Endothelial cell (in vitro differentiated cells): ENCODE measurements at regions not wholly inside any gene's neighbourhood (a gene's known extent, or its start where the extent isn't known, plus 50 kb on each side); places are given as distances from the start of the nearest gene placed in this dataset.

Source experiments
- DNase-seq: peaks from one replicate; pipeline ENCODE4 v3.0.0; 2021; ENCODE audit warnings: low spot score
- H3K27ac Mint-ChIP-seq: one replicate; pipeline ENCODE4 v1.8.0; 2021; ENCODE audit warnings: mixed read lengths, inconsistent platforms; ENCODE audit not compliant: unreplicated experiment
- H3K27me3 Mint-ChIP-seq: one replicate; pipeline ENCODE4 v1.8.0; 2021; ENCODE audit warnings: mild to moderate bottlenecking, moderate library complexity, mixed read lengths, inconsistent platforms; ENCODE audit not compliant: unreplicated experiment
- H3K36me3 Mint-ChIP-seq: one replicate; pipeline ENCODE4 v1.8.0; 2021; ENCODE audit warnings: mild to moderate bottlenecking, low read depth, mixed read lengths, inconsistent platforms; ENCODE audit not compliant: unreplicated experiment
- H3K4me1 Mint-ChIP-seq: one replicate; pipeline ENCODE4 v1.8.0; 2021; ENCODE audit warnings: mild to moderate bottlenecking, mixed read lengths, inconsistent platforms; ENCODE audit not compliant: unreplicated experiment
- H3K4me3 Mint-ChIP-seq: one replicate; pipeline ENCODE4 v1.8.0; 2021; ENCODE audit warnings: mild to moderate bottlenecking, mixed read lengths, inconsistent platforms; ENCODE audit not compliant: unreplicated experiment
- H3K9me3 Mint-ChIP-seq: one replicate; pipeline ENCODE4 v1.8.0; 2021; ENCODE audit warnings: mixed read lengths, inconsistent platforms; ENCODE audit not compliant: unreplicated experiment
- TF ChIP-seq, protein P1 (sequence below): fragments of 200-600 bp; sonication (generic); IDR thresholded peaks from one replicate; pipeline ENCODE4 v1.5.0; 2021; ENCODE audit warnings: antibody characterized with exemption; ENCODE audit not compliant: unreplicated experiment

GRCh38 chr7:124284937-124285336 is 252.1 kb upstream of the TMEM229A start:
- Mint-ChIP-seq H3K27ac (no peak overlapping the region), H3K27me3 (no peaks in the 10 kb centered on the region), H3K36me3 (no peaks in the 10 kb centered on the region), H3K4me3 (no peak overlapping the region), H3K9me3 (no peaks in the 10 kb centered on the region), H3K4me1 (no peaks in the 10 kb centered on the region)
- DNase-seq: no peak
- TF ChIP-seq, protein P1, sequence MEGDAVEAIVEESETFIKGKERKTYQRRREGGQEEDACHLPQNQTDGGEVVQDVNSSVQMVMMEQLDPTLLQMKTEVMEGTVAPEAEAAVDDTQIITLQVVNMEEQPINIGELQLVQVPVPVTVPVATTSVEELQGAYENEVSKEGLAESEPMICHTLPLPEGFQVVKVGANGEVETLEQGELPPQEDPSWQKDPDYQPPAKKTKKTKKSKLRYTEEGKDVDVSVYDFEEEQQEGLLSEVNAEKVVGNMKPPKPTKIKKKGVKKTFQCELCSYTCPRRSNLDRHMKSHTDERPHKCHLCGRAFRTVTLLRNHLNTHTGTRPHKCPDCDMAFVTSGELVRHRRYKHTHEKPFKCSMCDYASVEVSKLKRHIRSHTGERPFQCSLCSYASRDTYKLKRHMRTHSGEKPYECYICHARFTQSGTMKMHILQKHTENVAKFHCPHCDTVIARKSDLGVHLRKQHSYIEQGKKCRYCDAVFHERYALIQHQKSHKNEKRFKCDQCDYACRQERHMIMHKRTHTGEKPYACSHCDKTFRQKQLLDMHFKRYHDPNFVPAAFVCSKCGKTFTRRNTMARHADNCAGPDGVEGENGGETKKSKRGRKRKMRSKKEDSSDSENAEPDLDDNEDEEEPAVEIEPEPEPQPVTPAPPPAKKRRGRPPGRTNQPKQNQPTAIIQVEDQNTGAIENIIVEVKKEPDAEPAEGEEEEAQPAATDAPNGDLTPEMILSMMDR: no peak

GRCh38 chr7:124276005-124276622 is 243.2 kb upstream of the TMEM229A start:
- H3K4me3 Mint-ChIP-seq: no peak overlapping the region
- no peaks in the 10 kb centered on the region for H3K27me3 Mint-ChIP-seq
- H3K9me3 Mint-ChIP-seq: no peaks in the 10 kb centered on the region
- H3K4me1 Mint-ChIP-seq: no peaks in the 10 kb centered on the region
- no peak overlapping the region for H3K27ac Mint-ChIP-seq
- DNase-seq: peak; percentile 35
- TF ChIP-seq, protein P1: peak; percentile 60
- no peaks in the 10 kb centered on the region for H3K36me3 Mint-ChIP-seq

GRCh38 chr7:124275411-124275810 is 242.5 kb upstream of the TMEM229A start:
- DNase-seq: no peak
- no peaks in the 10 kb centered on the region for H3K27me3 Mint-ChIP-seq

DNA sequence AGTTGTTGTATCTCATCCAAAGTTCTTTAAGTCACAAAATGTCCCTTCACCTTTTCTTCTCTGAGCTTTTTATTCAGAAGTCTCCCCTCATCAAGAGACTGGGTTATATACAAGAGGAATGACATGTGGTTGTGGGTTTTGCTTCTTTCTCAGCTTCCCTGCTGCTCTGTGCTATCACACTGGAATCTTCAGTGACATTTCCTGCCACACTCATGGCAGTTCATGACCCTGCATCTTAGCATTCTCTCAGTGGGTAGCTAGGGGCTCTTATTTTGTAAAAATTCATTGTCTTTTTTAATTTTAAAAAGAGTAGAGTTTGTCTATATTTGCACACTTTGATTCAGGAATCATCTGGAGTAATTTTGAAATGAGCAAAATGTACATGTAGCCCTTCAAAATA is 236.9 kb upstream of the TMEM229A start:
- Mint-ChIP-seq H3K27ac (no peak overlapping the region), H3K27me3 (no peaks in the 10 kb centered on the region), H3K9me3 (no peaks in the 10 kb centered on the region), H3K4me3 (no peak overlapping the region), H3K36me3 (no peaks in the 10 kb centered on the region), H3K4me1 (peaks cover 17% of the 10 kb centered on the region)
- no peak for DNase-seq
- TF ChIP-seq, protein P1: no peak

More at GRCh38 chr7:124275411-124275810, 242.5 kb upstream of the TMEM229A start:
- Mint-ChIP-seq H3K9me3 (no peaks in the 10 kb centered on the region), H3K27ac (no peak overlapping the region), H3K4me3 (no peak overlapping the region), H3K36me3 (no peaks in the 10 kb centered on the region), H3K4me1 (no peaks in the 10 kb centered on the region)
- TF ChIP-seq, protein P1: no peak

- no peaks in the 10 kb centered on the region for H3K9me3 Mint-ChIP-seq
- no peak overlapping the region for H3K4me3 Mint-ChIP-seq
- TF ChIP-seq, protein P1: no peak
- H3K27ac Mint-ChIP-seq: no peak overlapping the region
- no peaks in the 10 kb centered on the region for H3K36me3 Mint-ChIP-seq
- DNase-seq: no peak
- peaks cover 17% of the 10 kb centered on the region for H3K4me1 Mint-ChIP-seq
- no peaks in the 10 kb centered on the region for H3K27me3 Mint-ChIP-seq
Measured at GRCh38 chr7:124267154-124267553, 234.3 kb upstream of the TMEM229A start.
